GM23248 (cell line): ENCODE measurements at regions not wholly inside any gene's neighbourhood (a gene's known extent, or its start where the extent isn't known, plus 50 kb on each side); places are given as distances from the start of the nearest gene placed in this dataset.
"Not testable (repeated sequence)": the region's sequence is repeated elsewhere in the genome, so short reads cannot be mapped to it uniquely, and the experiment has no call there.

Experiments
- DNase-seq: peaks from one replicate; pipeline ENCODE4 v3.0.0-alpha.2; 2015
- H2AFZ ChIP-seq: fragments of 200-600 bp; sonication (generic); 2 replicates; pipeline ENCODE4 v1.6.1; 2016; ENCODE audit warnings: antibody characterized with exemption
- H3F3A ChIP-seq: fragments of 200-600 bp; sonication (generic); 2 replicates; pipeline ENCODE4 v1.6.1; 2016; ENCODE audit warnings: mild to moderate bottlenecking, antibody characterized with exemption, mixed run types; ENCODE audit not compliant: insufficient read depth
- H3K27ac ChIP-seq: fragments of 200-600 bp; sonication (generic); 2 replicates; pipeline ENCODE4 v1.5.1; 2016; ENCODE audit warnings: mild to moderate bottlenecking
- H3K27me3 ChIP-seq: fragments of 200-600 bp; sonication (generic); replicated peaks from 2 replicates; pipeline ENCODE4 v1.6.1; 2016; ENCODE audit warnings: mild to moderate bottlenecking; ENCODE audit not compliant: insufficient read depth
- H3K36me3 ChIP-seq: fragments of 200-600 bp; sonication (generic); 2 replicates; pipeline ENCODE4 v1.6.1; 2016; ENCODE audit warnings: low read depth, mild to moderate bottlenecking
- H3K4me1 ChIP-seq: fragments of 200-600 bp; sonication (generic); 2 replicates; pipeline ENCODE4 v1.6.1; 2016; ENCODE audit warnings: mild to moderate bottlenecking; ENCODE audit not compliant: insufficient read depth
- H3K4me2 ChIP-seq: fragments of 200-600 bp; sonication (generic); one replicate; pipeline ENCODE4 v1.6.1; 2016; ENCODE audit warnings: mild to moderate bottlenecking; ENCODE audit not compliant: unreplicated experiment
- H3K4me3 ChIP-seq: fragments of 200-600 bp; sonication (generic); 2 replicates; pipeline ENCODE4 v1.5.1; 2016; ENCODE audit warnings: mild to moderate bottlenecking
- H3K79me2 ChIP-seq: fragments of 200-600 bp; sonication (generic); 2 replicates; pipeline ENCODE4 v1.6.1; 2016; ENCODE audit warnings: mild to moderate bottlenecking; ENCODE audit not compliant: insufficient read depth
- H3K9ac ChIP-seq: fragments of 200-600 bp; sonication (generic); 2 replicates; pipeline ENCODE4 v1.6.1; 2016; ENCODE audit warnings: mild to moderate bottlenecking
- H3K9me2 ChIP-seq: fragments of 200-600 bp; sonication (generic); 2 replicates; pipeline ENCODE4 v1.6.1; 2016; ENCODE audit warnings: mixed run types, mild to moderate bottlenecking, moderate library complexity; ENCODE audit not compliant: insufficient read depth
- H3K9me3 ChIP-seq: fragments of 200-600 bp; sonication (generic); one replicate; pipeline ENCODE4 v1.6.1; 2017; ENCODE audit warnings: low read depth
- H4K20me1 ChIP-seq: fragments of 200-600 bp; sonication (generic); 2 replicates; pipeline ENCODE4 v1.6.0; 2016; ENCODE audit not compliant: insufficient read depth
- EZH2 ChIP-seq: fragments of 200-600 bp; sonication (generic); IDR thresholded peaks from 2 replicates; pipeline ENCODE4 v1.6.1; 2018; ENCODE audit warnings: antibody characterized with exemption, mild to moderate bottlenecking; ENCODE audit not compliant: insufficient read depth, poor library complexity, severe bottlenecking
- EZH2phosphoT487 ChIP-seq: fragments of 200-600 bp; sonication (generic); IDR thresholded peaks from 2 replicates; pipeline ENCODE4 v1.6.1; 2018; ENCODE audit warnings: antibody characterized with exemption, moderate library complexity, mild to moderate bottlenecking, low read depth; ENCODE audit not compliant: insufficient read depth
- WGBS, 2 experiments: methylation state at CpG; one replicate each; pipeline ENCODE4 v1.1.6; 2015 to 2017; ENCODE audit warnings: low lambda C conversion rate in 2 of 2, low coverage in 1 of 2; ENCODE audit errors: missing lambda C conversion rate in 2 of 2; 5-methylcytosine and 5-hydroxymethylcytosine counted together
- in situ Hi-C: fragments of 300-500 bp; cut with MboI; formaldehyde crosslinking; loops from 2 replicates; pipeline ENCODE4 v1.15.0; 2020

- H3K27ac ChIP-seq = no peak overlapping the region
- no peaks in the 10 kb centered on the region for H3K79me2 ChIP-seq
- no peaks in the 10 kb centered on the region for H3K36me3 ChIP-seq
- no peaks in the 10 kb centered on the region for H3K9me3 ChIP-seq
- no peak overlapping the region for H3K4me3 ChIP-seq
- H3K9me2 ChIP-seq = no peaks in the 10 kb centered on the region
- H3K4me2 ChIP-seq = no peak overlapping the region
- in situ Hi-C loops = no loop called here
- 31% methylated on average over 3 of the region's 3 CpGs for WGBS, 2 experiments
- H3K9ac ChIP-seq = no peak overlapping the region
- H2AFZ ChIP-seq = no peak overlapping the region
- H3K4me1 ChIP-seq = no peaks in the 10 kb centered on the region
- peaks cover 8% of the 10 kb centered on the region; the same call in 1 of the 2 replicates for H3K27me3 ChIP-seq
- no peak for TF ChIP-seq EZH2phosphoT487
- TF ChIP-seq EZH2 = no peak
- H4K20me1 ChIP-seq = no peaks in the 10 kb centered on the region
- DNase-seq = no peak
- H3F3A ChIP-seq = no peaks in the 10 kb centered on the region
These were observed 129.5 kb upstream of the KLF3 start for GRCh38 chr4:38534344-38535045.

GRCh38 chr4:38535071-38535470, 128.9 kb upstream of the KLF3 start:
- DNase-seq, H3K9me2 ChIP-seq, H4K20me1 ChIP-seq, H3K4me1 ChIP-seq, H2AFZ ChIP-seq, H3K27ac ChIP-seq, H3K9ac ChIP-seq, H3K79me2 ChIP-seq, H3K36me3 ChIP-seq, H3K9me3 ChIP-seq, H3K27me3 ChIP-seq, in situ Hi-C loops, H3K4me3 ChIP-seq, H3K4me2 ChIP-seq, H3F3A ChIP-seq: not testable (repeated sequence)
- 41 to 54% methylated on average over 1 of the region's 1 CpG for WGBS, 2 experiments

GRCh38 chr4:38535717-38536116, 128.3 kb upstream of the KLF3 start:
- TF ChIP-seq EZH2 (no peak), EZH2phosphoT487 (no peak)
- Histone ChIP-seq H3K36me3 (no peaks in the 10 kb centered on the region), H3K4me1 (no peaks in the 10 kb centered on the region), H3K79me2 (no peaks in the 10 kb centered on the region), H3K27me3 (peaks cover 8% of the 10 kb centered on the region; the same call in 1 of the 2 replicates), H3K4me2 (no peak overlapping the region), H3K27ac (no peak overlapping the region), H3K9me3 (no peaks in the 10 kb centered on the region), H4K20me1 (no peaks in the 10 kb centered on the region), H3K4me3 (no peak overlapping the region), H3F3A (no peaks in the 10 kb centered on the region), H2AFZ (no peak overlapping the region), H3K9me2 (no peaks in the 10 kb centered on the region), H3K9ac (no peak overlapping the region)
- in situ Hi-C loops = no loop called here
- peak; percentile 3 for DNase-seq
- WGBS, 2 experiments = 29 to 38% methylated on average over 4 to 5 of the region's 5 CpGs

- no peaks in the 10 kb centered on the region for H3K9me2 ChIP-seq
- no peak for TF ChIP-seq EZH2phosphoT487
- no peak for TF ChIP-seq EZH2
- H3K36me3 ChIP-seq = no peaks in the 10 kb centered on the region
- H3K4me2 ChIP-seq = no peak overlapping the region
- H3K27me3 ChIP-seq = peaks cover 14% of the 10 kb centered on the region
- no peak overlapping the region for H2AFZ ChIP-seq
- H3K79me2 ChIP-seq = no peaks in the 10 kb centered on the region
- no peaks in the 10 kb centered on the region for H3F3A ChIP-seq
- H3K9ac ChIP-seq = no peak overlapping the region
- H3K4me3 ChIP-seq = no peak overlapping the region
- no peaks in the 10 kb centered on the region for H4K20me1 ChIP-seq
- H3K4me1 ChIP-seq = no peaks in the 10 kb centered on the region
- WGBS, 2 experiments = 51 to 59% methylated on average over 2 of the region's 2 CpGs
- no peaks in the 10 kb centered on the region for H3K9me3 ChIP-seq
- no peak for DNase-seq
- no peak overlapping the region for H3K27ac ChIP-seq
- in situ Hi-C loops = no loop called here
These were observed 127.3 kb upstream of the KLF3 start for GRCh38 chr4:38536716-38537115.

GRCh38 chr4:38537666-38538065, 126.3 kb upstream of the KLF3 start:
- Histone ChIP-seq H3F3A (no peaks in the 10 kb centered on the region), H3K27ac (no peak overlapping the region), H3K9ac (no peak overlapping the region), H3K36me3 (no peaks in the 10 kb centered on the region), H3K9me2 (no peaks in the 10 kb centered on the region), H3K27me3 (peaks cover 14% of the 10 kb centered on the region), H4K20me1 (no peaks in the 10 kb centered on the region), H3K4me1 (no peaks in the 10 kb centered on the region), H2AFZ (no peak overlapping the region), H3K9me3 (no peaks in the 10 kb centered on the region), H3K79me2 (no peaks in the 10 kb centered on the region), H3K4me3 (no peak overlapping the region), H3K4me2 (no peak overlapping the region)
- TF ChIP-seq EZH2phosphoT487 (no peak), EZH2 (no peak)
- in situ Hi-C loops = no loop called here
- WGBS, 2 experiments = 52 to 55% methylated on average over 1 of the region's 1 CpG
- no peak for DNase-seq
